WTC11 (cell line): ENCODE measurements at regions not wholly inside any gene's neighbourhood (a gene's known extent, or its start where the extent isn't known, plus 50 kb on each side); places are given as distances from the start of the nearest gene placed in this dataset.

Experiments used
- ATAC-seq: fragments of 200-7000 bp; cut with Tn5 transposase; 2 replicates; pipeline ENCODE4 v1.10.0; 2021; ENCODE audit warnings: mild to moderate bottlenecking, moderate library complexity
- CTCF ChIA-PET: fragments of 300-600 bp; sonication (Branson Sonifier 250); formaldehyde crosslinking; loops from one replicate; lab custom pipeline; 2021; ENCODE audit warnings: antibody characterized with exemption; lab: Charles Lee
- POLR2A ChIA-PET: fragments of 350-600 bp; sonication (Branson Sonifier 250); formaldehyde crosslinking; loops from one replicate; lab custom pipeline; 2021; ENCODE audit warnings: antibody characterized with exemption; lab: Charles Lee
- DNase-seq: peaks from one replicate; pipeline ENCODE4 v3.0.0; 2021; ENCODE audit warnings: low spot score
- H3K27ac Mint-ChIP-seq: 2 replicates; pipeline ENCODE4 v1.8.0; 2021; ENCODE audit warnings: mixed read lengths
- H3K27me3 Mint-ChIP-seq: 2 replicates; pipeline ENCODE4 v1.8.0; 2021; ENCODE audit warnings: low read depth, mild to moderate bottlenecking, moderate library complexity, mixed read lengths
- H3K36me3 Mint-ChIP-seq: 2 replicates; pipeline ENCODE4 v1.8.0; 2021; ENCODE audit warnings: mixed read lengths
- H3K4me1 Mint-ChIP-seq: 2 replicates; pipeline ENCODE4 v1.8.0; 2022; ENCODE audit warnings: mixed read lengths
- H3K4me3 Mint-ChIP-seq: 2 replicates; pipeline ENCODE4 v1.8.0; 2021; ENCODE audit warnings: mild to moderate bottlenecking, moderate library complexity, mixed read lengths
- H3K9me3 Mint-ChIP-seq: 2 replicates; pipeline ENCODE4 v1.8.0; 2021; ENCODE audit warnings: mixed read lengths
- AR ChIP-seq: fragments of 250-450 bp; sonication (Bioruptor Pico); IDR thresholded peaks from 2 replicates; pipeline ENCODE4 v1.9.0; 2021; ENCODE audit warnings: mild to moderate bottlenecking
- ATF6 ChIP-seq: sonication (generic); formaldehyde crosslinking; IDR thresholded peaks from 2 replicates; pipeline ENCODE4 v1.8.1; 2023; ENCODE audit warnings: mild to moderate bottlenecking, missing genetic modification reagents
- CBFB ChIP-seq: sonication (generic); formaldehyde crosslinking; IDR thresholded peaks from 2 replicates; pipeline ENCODE4 v1.8.1; 2022; ENCODE audit warnings: mild to moderate bottlenecking, low read depth, missing genetic modification reagents
- CTCF ChIP-seq: fragments of 200-600 bp; IDR thresholded peaks from 2 replicates; pipeline ENCODE4 v1.8.0; 2022; ENCODE audit warnings: antibody characterized with exemption
- ELF4 ChIP-seq: sonication (generic); formaldehyde crosslinking; IDR thresholded peaks from 2 replicates; pipeline ENCODE4 v1.8.1; 2022; ENCODE audit warnings: low read depth, mild to moderate bottlenecking, moderate library complexity, missing genetic modification reagents
- EMX1 ChIP-seq: fragments of 250-450 bp; sonication (Bioruptor Pico); IDR thresholded peaks from 2 replicates; pipeline ENCODE4 v1.8.0; 2021; ENCODE audit warnings: mild to moderate bottlenecking
- ERG ChIP-seq: fragments of 250-450 bp; sonication (Bioruptor Pico); IDR thresholded peaks from 2 replicates; pipeline ENCODE4 v1.8.0; 2021; ENCODE audit warnings: mild to moderate bottlenecking
- FOXK1 ChIP-seq: sonication (generic); formaldehyde crosslinking; IDR thresholded peaks from 2 replicates; pipeline ENCODE4 v1.8.0; 2022; ENCODE audit warnings: mild to moderate bottlenecking, moderate library complexity, missing genetic modification reagents
- GRHL2 ChIP-seq: fragments of 250-450 bp; sonication (Bioruptor Pico); IDR thresholded peaks from 2 replicates; pipeline ENCODE4 v1.8.0; 2022; ENCODE audit warnings: mild to moderate bottlenecking, moderate library complexity; ENCODE audit not compliant: insufficient replicate concordance, severe bottlenecking
- MXD4 ChIP-seq: fragments of 250-450 bp; sonication (Bioruptor Pico); IDR thresholded peaks from 2 replicates; pipeline ENCODE4 v1.8.0; 2021; ENCODE audit warnings: mild to moderate bottlenecking, moderate library complexity, borderline replicate concordance
- NFATC4 ChIP-seq: fragments of 250-450 bp; sonication (Bioruptor Pico); IDR thresholded peaks from 2 replicates; pipeline ENCODE4 v1.9.0; 2021; ENCODE audit warnings: mild to moderate bottlenecking
- NR3C1 ChIP-seq: sonication (generic); formaldehyde crosslinking; conservative IDR thresholded peaks from 2 replicates; pipeline ENCODE4 v1.8.1; 2023; ENCODE audit warnings: low read depth, mild to moderate bottlenecking, missing genetic modification reagents
- ZMAT4 ChIP-seq: fragments of 250-450 bp; sonication (Bioruptor Pico); IDR thresholded peaks from 2 replicates; pipeline ENCODE4 v1.9.0; 2021; ENCODE audit warnings: mild to moderate bottlenecking
- ZNF281 ChIP-seq: sonication (generic); formaldehyde crosslinking; IDR thresholded peaks from 2 replicates; pipeline ENCODE4 v1.8.0; 2023; ENCODE audit warnings: mild to moderate bottlenecking, missing genetic modification reagents
- ZNF416 ChIP-seq: fragments of 250-450 bp; sonication (Bioruptor Pico); IDR thresholded peaks from 2 replicates; pipeline ENCODE4 v1.9.0; 2021; ENCODE audit warnings: mild to moderate bottlenecking, inconsistent platforms
- ZNF512 ChIP-seq: sonication (generic); formaldehyde crosslinking; IDR thresholded peaks from 2 replicates; pipeline ENCODE4 v1.8.1; 2022; ENCODE audit warnings: missing genetic modification reagents, borderline replicate concordance

- TF ChIP-seq ZMAT4 (CRISPR knock-in tag) (no peak), ZNF281 (CRISPR knock-in tag) (no peak), ZNF512 (CRISPR knock-in tag) (no peak), CTCF (no peak), MXD4 (CRISPR knock-in tag) (no peak), EMX1 (CRISPR knock-in tag) (no peak), CBFB (CRISPR knock-in tag) (no peak), ZNF416 (no peak), NR3C1 (no peak), ELF4 (no peak), ATF6 (CRISPR knock-in tag) (no peak), FOXK1 (CRISPR knock-in tag) (no peak), AR (CRISPR knock-in tag) (no peak)
- POLR2A ChIA-PET: no interaction called here
- ATAC-seq: no peak
Observed at GRCh38 chr1:165068741-165069140, 287.8 kb downstream of the LMX1A start.

GRCh38 chr1:165067829-165068228 lies 288.7 kb downstream of the LMX1A start:
- no peak for ATAC-seq
- POLR2A ChIA-PET: no interaction called here
- no peaks in the 10 kb centered on the region for H3K36me3 Mint-ChIP-seq
- no peak overlapping the region for H3K4me3 Mint-ChIP-seq
- H3K9me3 Mint-ChIP-seq: no peaks in the 10 kb centered on the region
- no peak for DNase-seq
- peaks cover 23% of the 10 kb centered on the region for H3K27me3 Mint-ChIP-seq
- no peak overlapping the region for H3K27ac Mint-ChIP-seq
- TF ChIP-seq NFATC4 (CRISPR knock-in tag) (no peak), ERG (no peak), ZNF281 (CRISPR knock-in tag) (no peak), GRHL2 (CRISPR knock-in tag) (no peak)
- TF ChIP-seq, all 79 proteins: peak for 0
- CTCF ChIA-PET: interaction anchor here (0.6 kb wide), 1 partner anchor 8 kb away, joined by 3 read pairs; no protein-coding TSS in a partner anchor
- H3K4me1 Mint-ChIP-seq: peaks cover 24% of the 10 kb centered on the region

More at GRCh38 chr1:165068741-165069140, 287.8 kb downstream of the LMX1A start:
- Mint-ChIP-seq H3K27ac (no peak overlapping the region), H3K27me3 (peaks cover 14% of the 10 kb centered on the region), H3K36me3 (no peaks in the 10 kb centered on the region), H3K9me3 (no peaks in the 10 kb centered on the region), H3K4me3 (no peak overlapping the region), H3K4me1 (peaks cover 29% of the 10 kb centered on the region)
- CTCF ChIA-PET: no interaction called here
- DNase-seq: no peak
